H9 (cell line): ENCODE measurements at regions not wholly inside any gene's neighbourhood (a gene's known extent, or its start where the extent isn't known, plus 50 kb on each side); places are given as distances from the start of the nearest gene placed in this dataset.

Experiments used
- DNase-seq: peaks from one replicate; pipeline ENCODE4 v3.0.0-alpha.2; 2017
- H2AFZ ChIP-seq: one replicate; pipeline ENCODE4 v1.6.1; 2013; ENCODE audit warnings: mild to moderate bottlenecking, low read length, control low read depth, moderate library complexity
- H2AK5ac ChIP-seq: 2 replicates; pipeline ENCODE4 v1.6.1; 2013; ENCODE audit warnings: low read length, control low read depth, mixed read lengths; ENCODE audit not compliant: insufficient read length
- H2BK120ac ChIP-seq: one replicate; pipeline ENCODE4 v1.6.1; 2013; ENCODE audit warnings: low read depth, mild to moderate bottlenecking, low read length, control low read depth, inconsistent platforms; ENCODE audit not compliant: poor library complexity, severe bottlenecking
- H2BK12ac ChIP-seq: 2 replicates; pipeline ENCODE4 v1.6.1; 2013; ENCODE audit warnings: low read length, control low read depth, mixed read lengths, low read depth; ENCODE audit not compliant: insufficient read length
- H2BK15ac ChIP-seq: 2 replicates; pipeline ENCODE4 v1.6.1; 2013; ENCODE audit warnings: low read depth, low read length, control low read depth
- H2BK20ac ChIP-seq: one replicate; pipeline ENCODE4 v1.6.1; 2013; ENCODE audit warnings: low read depth, mild to moderate bottlenecking, low read length, control low read depth, inconsistent platforms; ENCODE audit not compliant: poor library complexity, severe bottlenecking
- H2BK5ac ChIP-seq: 2 replicates; pipeline ENCODE4 v1.6.1; 2013; ENCODE audit warnings: low read length, control low read depth, mixed read lengths; ENCODE audit not compliant: insufficient read length
- H3K14ac ChIP-seq: 2 replicates; pipeline ENCODE4 v1.6.1; 2013; ENCODE audit warnings: low read length, control low read depth; ENCODE audit not compliant: insufficient read depth
- H3K18ac ChIP-seq: 2 replicates; pipeline ENCODE4 v1.6.1; 2013; ENCODE audit warnings: low read depth, mild to moderate bottlenecking, mixed read lengths, low read length, control low read depth; ENCODE audit not compliant: insufficient read length
- H3K23ac ChIP-seq: 2 replicates; pipeline ENCODE4 v1.6.1; 2013; ENCODE audit warnings: low read length, control low read depth, mixed read lengths, low read depth; ENCODE audit not compliant: insufficient read length
- H3K23me2 ChIP-seq: 2 replicates; pipeline ENCODE4 v1.6.1; 2013; ENCODE audit warnings: low read depth, mild to moderate bottlenecking, mixed read lengths, low read length, control low read depth; ENCODE audit not compliant: insufficient read length, poor library complexity, severe bottlenecking
- H3K27ac ChIP-seq: 2 replicates; pipeline ENCODE4 v1.5.1; 2013; ENCODE audit warnings: low read length, control low read depth, mixed read lengths, low read depth; ENCODE audit not compliant: insufficient read length
- H3K27me3 ChIP-seq: 2 replicates; pipeline ENCODE4 v1.6.1; 2013; ENCODE audit warnings: low read length, control low read depth, inconsistent platforms; ENCODE audit not compliant: insufficient read depth
- H3K4ac ChIP-seq: 2 replicates; pipeline ENCODE4 v1.6.1; 2013; ENCODE audit warnings: low read depth, mild to moderate bottlenecking, control low read depth, inconsistent platforms, low read length, moderate library complexity
- H3K4me1 ChIP-seq: 2 replicates; pipeline ENCODE4 v1.6.1; 2013; ENCODE audit warnings: low read length, control low read depth, inconsistent platforms; ENCODE audit not compliant: insufficient read depth
- H3K4me2 ChIP-seq: 2 replicates; pipeline ENCODE4 v1.6.1; 2013; ENCODE audit warnings: low read length, control low read depth, mixed read lengths; ENCODE audit not compliant: insufficient read length, insufficient read depth
- H3K56ac ChIP-seq: 2 replicates; pipeline ENCODE4 v1.6.1; 2013; ENCODE audit warnings: low read depth, mild to moderate bottlenecking, mixed read lengths, low read length, control low read depth; ENCODE audit not compliant: insufficient read length
- H3K79me1 ChIP-seq: 2 replicates; pipeline ENCODE4 v1.6.1; 2013; ENCODE audit warnings: low read depth, mild to moderate bottlenecking, moderate library complexity, low read length, control low read depth, inconsistent platforms; ENCODE audit not compliant: insufficient read depth, poor library complexity, severe bottlenecking
- H3K79me2 ChIP-seq: 2 replicates; pipeline ENCODE4 v1.6.1; 2013; ENCODE audit warnings: low read length, control low read depth, inconsistent platforms; ENCODE audit not compliant: insufficient read depth
- H3K9ac ChIP-seq: 2 replicates; pipeline ENCODE4 v1.6.1; 2013; ENCODE audit warnings: low read length, control low read depth, mixed read lengths; ENCODE audit not compliant: insufficient read length; ENCODE audit errors: extremely low read depth
- H3K9me3 ChIP-seq: one replicate; pipeline ENCODE4 v1.6.1; 2013; ENCODE audit warnings: low read depth, low read length, inconsistent platforms; ENCODE audit not compliant: control insufficient read depth
- H3T11ph ChIP-seq: one replicate; pipeline ENCODE4 v1.6.1; 2013; ENCODE audit warnings: mild to moderate bottlenecking, low read length, control low read depth, inconsistent platforms
- H4K20me1 ChIP-seq: one replicate; pipeline ENCODE4 v1.6.1; 2013; ENCODE audit not compliant: control insufficient read depth, insufficient read length, insufficient read depth
- H4K5ac ChIP-seq: 2 replicates; pipeline ENCODE4 v1.6.1; 2013; ENCODE audit warnings: low read depth, mild to moderate bottlenecking, mixed read lengths, low read length, control low read depth; ENCODE audit not compliant: insufficient read length
- H4K8ac ChIP-seq: replicated peaks from 2 replicates; pipeline ENCODE4 v1.6.1; 2013; ENCODE audit warnings: low read length, control low read depth, mixed read lengths, low read depth; ENCODE audit not compliant: insufficient read length
- H4K91ac ChIP-seq: 2 replicates; pipeline ENCODE4 v1.6.1; 2013; ENCODE audit warnings: low read depth, mild to moderate bottlenecking, moderate library complexity, mixed read lengths, low read length, control low read depth; ENCODE audit not compliant: insufficient read length
- H3K27ac Mint-ChIP-seq, 3 experiments: 2 replicates in 2 of 3; 3 replicates in 1 of 3; pipeline ENCODE4 v1.8.0; 2020 to 2021; ENCODE audit warnings: mixed read lengths in 3 of 3, mild to moderate bottlenecking in 1 of 3, moderate library complexity in 1 of 3
- H3K27me3 Mint-ChIP-seq: 2 replicates; pipeline ENCODE4 v1.8.0; 2021; ENCODE audit warnings: low read depth, mild to moderate bottlenecking, moderate library complexity, mixed read lengths
- H3K36me3 Mint-ChIP-seq, 3 experiments: 2 replicates in 2 of 3; 3 replicates in 1 of 3; pipeline ENCODE4 v1.8.0; 2020 to 2021; ENCODE audit warnings: low read depth in 3 of 3, mixed read lengths in 3 of 3; ENCODE audit not compliant: insufficient read depth in 1 of 3
- H3K4me1 Mint-ChIP-seq, 2 experiments: 2 replicates each; pipeline ENCODE4 v1.8.0; 2020; ENCODE audit warnings: mixed read lengths in 2 of 2
- H3K4me3 Mint-ChIP-seq, 2 experiments: 2 replicates in 1 of 2; 3 replicates in 1 of 2; pipeline ENCODE4 v1.8.0; 2020 to 2021; ENCODE audit warnings: mild to moderate bottlenecking in 2 of 2, mixed read lengths in 2 of 2, moderate library complexity in 1 of 2
- H3K9me3 Mint-ChIP-seq, 2 experiments: 2 replicates in 1 of 2; 3 replicates in 1 of 2; pipeline ENCODE4 v1.8.0; 2020; ENCODE audit warnings: mild to moderate bottlenecking in 2 of 2, mixed read lengths in 2 of 2, moderate library complexity in 1 of 2
- WGBS: extraction: QIAGEN DNeasy Blood & Tissue Kit; methylation state at CpG from one replicate; pipeline ENCODE4 v1.1.7; 2013; ENCODE audit warnings: missing lambda C conversion rate, low lambda C conversion rate, mixed read lengths; ENCODE audit not compliant: insufficient read length; ENCODE audit errors: extremely low coverage; 5-methylcytosine and 5-hydroxymethylcytosine counted together
- TF ChIP-seq, protein P1 (sequence below): fragments of 200-600 bp; sonication (generic); conservative IDR thresholded peaks from 3 replicates; pipeline ENCODE4 v1.8.0; 2021; ENCODE audit warnings: antibody characterized with exemption, mild to moderate bottlenecking

DNA sequence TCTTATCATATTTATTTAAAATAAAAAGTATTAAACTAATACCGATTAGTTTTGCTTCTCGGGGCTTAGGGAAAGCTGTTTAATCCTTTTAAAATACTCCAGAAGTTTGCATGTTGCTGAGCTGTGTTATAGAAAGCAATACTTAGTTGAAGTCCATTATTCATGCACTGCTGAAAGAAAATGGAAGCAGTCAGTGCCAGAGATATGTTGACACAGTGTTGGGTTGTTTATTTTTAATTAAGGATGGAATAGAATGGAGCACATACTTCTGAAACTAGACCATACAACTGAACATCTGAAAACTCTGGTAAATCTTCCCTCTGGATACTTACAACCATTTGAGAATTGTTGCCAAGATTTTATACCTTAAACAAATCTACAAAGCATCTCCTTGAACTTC lies 282.7 kb upstream of the CCDC179 start:
- Histone ChIP-seq H3K23ac (no peak overlapping the region), H4K8ac (no peak overlapping the region), H2BK5ac (no peak overlapping the region), H3K56ac (no peak overlapping the region), H3K27me3 (no peaks in the 10 kb centered on the region), H4K5ac (no peak overlapping the region), H3K9me3 (no peaks in the 10 kb centered on the region), H4K20me1 (no peaks in the 10 kb centered on the region), H2AK5ac (no peak overlapping the region), H3K9ac (no peak overlapping the region), H3T11ph (no peak overlapping the region), H4K91ac (no peak overlapping the region), H3K14ac (no peak overlapping the region), H3K4me2 (no peak overlapping the region), H3K4me1 (no peaks in the 10 kb centered on the region; the same call in 1 of the 2 replicates), H2BK12ac (no peak overlapping the region), H2BK120ac (no peak overlapping the region), H2AFZ (no peak overlapping the region), H2BK20ac (no peak overlapping the region), H3K79me2 (no peaks in the 10 kb centered on the region), H3K4ac (no peak overlapping the region), H3K27ac (no peak overlapping the region), H3K18ac (no peak overlapping the region), H2BK15ac (no peak overlapping the region), H3K79me1 (no peaks in the 10 kb centered on the region), H3K23me2 (no peaks in the 10 kb centered on the region)
- H3K4me3 Mint-ChIP-seq = no peak overlapping the region
- H3K36me3 Mint-ChIP-seq = peaks cover 0 to 2% (median 0%) of the 10 kb centered on the region in 3 experiments; a peak in 3 of 7 replicates
- WGBS = no CpG with 5 or more reads among the region's 2 CpGs
- DNase-seq = no peak
- H3K4me1 Mint-ChIP-seq = peaks cover 33 to 34% of the 10 kb centered on the region in 2 experiments
- TF ChIP-seq, protein P1, sequence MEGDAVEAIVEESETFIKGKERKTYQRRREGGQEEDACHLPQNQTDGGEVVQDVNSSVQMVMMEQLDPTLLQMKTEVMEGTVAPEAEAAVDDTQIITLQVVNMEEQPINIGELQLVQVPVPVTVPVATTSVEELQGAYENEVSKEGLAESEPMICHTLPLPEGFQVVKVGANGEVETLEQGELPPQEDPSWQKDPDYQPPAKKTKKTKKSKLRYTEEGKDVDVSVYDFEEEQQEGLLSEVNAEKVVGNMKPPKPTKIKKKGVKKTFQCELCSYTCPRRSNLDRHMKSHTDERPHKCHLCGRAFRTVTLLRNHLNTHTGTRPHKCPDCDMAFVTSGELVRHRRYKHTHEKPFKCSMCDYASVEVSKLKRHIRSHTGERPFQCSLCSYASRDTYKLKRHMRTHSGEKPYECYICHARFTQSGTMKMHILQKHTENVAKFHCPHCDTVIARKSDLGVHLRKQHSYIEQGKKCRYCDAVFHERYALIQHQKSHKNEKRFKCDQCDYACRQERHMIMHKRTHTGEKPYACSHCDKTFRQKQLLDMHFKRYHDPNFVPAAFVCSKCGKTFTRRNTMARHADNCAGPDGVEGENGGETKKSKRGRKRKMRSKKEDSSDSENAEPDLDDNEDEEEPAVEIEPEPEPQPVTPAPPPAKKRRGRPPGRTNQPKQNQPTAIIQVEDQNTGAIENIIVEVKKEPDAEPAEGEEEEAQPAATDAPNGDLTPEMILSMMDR = no peak
- H3K9me3 Mint-ChIP-seq = peaks cover 0 to 3% of the 10 kb centered on the region in 2 experiments; a peak in 2 of 5 replicates
- no peak overlapping the region for H3K27ac Mint-ChIP-seq
- no peaks in the 10 kb centered on the region for H3K27me3 Mint-ChIP-seq
